ENCODE measurements at regions not wholly inside any gene's neighbourhood (a gene's known extent, or its start where the extent isn't known, plus 50 kb on each side); places are given as distances from the start of the nearest gene placed in this dataset.

DNA sequence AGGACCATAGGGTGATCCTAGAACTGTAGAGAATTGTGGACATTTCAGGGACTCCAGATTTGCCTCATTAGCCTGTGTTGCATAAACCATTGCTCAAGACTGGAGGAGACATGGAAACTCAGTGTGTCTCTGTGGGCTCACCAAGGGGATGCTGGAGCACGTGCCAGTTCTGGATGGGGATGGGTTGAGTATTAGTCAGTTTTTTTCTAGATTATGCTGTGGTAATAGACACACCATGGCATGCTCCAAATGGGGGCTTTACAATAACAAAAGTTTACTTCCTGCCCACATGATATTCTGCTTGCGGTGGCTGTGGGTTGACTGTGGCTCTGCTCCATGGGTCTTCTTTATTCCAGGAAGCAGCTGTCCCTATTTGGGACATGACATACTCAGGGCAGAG is 125.4 kb downstream of the FOXD2 start:
- H2AFZ ChIP-seq (ENCODE audit: low read length), result no peak overlapping the region
- POLR2A ChIA-PET (ENCODE audit: unreplicated experiment), result no interaction called here
- no peak overlapping the region for H3K27ac ChIP-seq (ENCODE audit: low read length)
- no peaks in the 10 kb centered on the region for H4K20me1 ChIP-seq (ENCODE audit: low read length)
- H3K36me3 ChIP-seq (ENCODE audit: low read depth, low read length), result no peaks in the 10 kb centered on the region
- no peak overlapping the region for H3K4me2 ChIP-seq (ENCODE audit: low read length)
- no peaks in the 10 kb centered on the region for H3K9me2 ChIP-seq (replicated peaks; ENCODE audit: low read length)
- CTCF ChIA-PET, result no interaction called here
- DNase-seq, result no peak
- no peaks in the 10 kb centered on the region for H3K27me3 ChIP-seq (ENCODE audit: low read length)
- no peak overlapping the region for H3K9ac ChIP-seq (ENCODE audit: low read length)
- H3K4me1 ChIP-seq (ENCODE audit: insufficient read depth, low read length), result peaks cover 24% of the 10 kb centered on the region
- TF ChIP-seq, protein P1, sequence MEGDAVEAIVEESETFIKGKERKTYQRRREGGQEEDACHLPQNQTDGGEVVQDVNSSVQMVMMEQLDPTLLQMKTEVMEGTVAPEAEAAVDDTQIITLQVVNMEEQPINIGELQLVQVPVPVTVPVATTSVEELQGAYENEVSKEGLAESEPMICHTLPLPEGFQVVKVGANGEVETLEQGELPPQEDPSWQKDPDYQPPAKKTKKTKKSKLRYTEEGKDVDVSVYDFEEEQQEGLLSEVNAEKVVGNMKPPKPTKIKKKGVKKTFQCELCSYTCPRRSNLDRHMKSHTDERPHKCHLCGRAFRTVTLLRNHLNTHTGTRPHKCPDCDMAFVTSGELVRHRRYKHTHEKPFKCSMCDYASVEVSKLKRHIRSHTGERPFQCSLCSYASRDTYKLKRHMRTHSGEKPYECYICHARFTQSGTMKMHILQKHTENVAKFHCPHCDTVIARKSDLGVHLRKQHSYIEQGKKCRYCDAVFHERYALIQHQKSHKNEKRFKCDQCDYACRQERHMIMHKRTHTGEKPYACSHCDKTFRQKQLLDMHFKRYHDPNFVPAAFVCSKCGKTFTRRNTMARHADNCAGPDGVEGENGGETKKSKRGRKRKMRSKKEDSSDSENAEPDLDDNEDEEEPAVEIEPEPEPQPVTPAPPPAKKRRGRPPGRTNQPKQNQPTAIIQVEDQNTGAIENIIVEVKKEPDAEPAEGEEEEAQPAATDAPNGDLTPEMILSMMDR (conservative IDR thresholded peaks at IDR 0.05; ENCODE audit: low read depth, low read length), result no peak
- TF ChIP-seq EZH2phosphoT487 (IDR thresholded peaks at IDR 0.05; ENCODE audit: borderline replicate concordance, low read length), result no peak
- no peak for TF ChIP-seq EZH2 (IDR thresholded peaks at IDR 0.05; ENCODE audit: low read length, unreplicated experiment)
- intact Hi-C loops (cut with micrococcal nuclease), result loop anchor here (10.0 kb wide), 1 partner anchor 128 kb away; the partner anchor contains the start of gene FOXD2
- BruUV-seq (replicated peaks), result no TSS peak
- H3K79me2 ChIP-seq (ENCODE audit: low read length), result no peaks in the 10 kb centered on the region
- no peak overlapping the region for H3K4me3 ChIP-seq (ENCODE audit: low read length)
- no peaks in the 10 kb centered on the region for H3K9me3 ChIP-seq (ENCODE audit: low read length)
- H3F3A ChIP-seq (ENCODE audit: low read length, unreplicated experiment), result no peaks in the 10 kb centered on the region
- no peak for ATAC-seq

DNA sequence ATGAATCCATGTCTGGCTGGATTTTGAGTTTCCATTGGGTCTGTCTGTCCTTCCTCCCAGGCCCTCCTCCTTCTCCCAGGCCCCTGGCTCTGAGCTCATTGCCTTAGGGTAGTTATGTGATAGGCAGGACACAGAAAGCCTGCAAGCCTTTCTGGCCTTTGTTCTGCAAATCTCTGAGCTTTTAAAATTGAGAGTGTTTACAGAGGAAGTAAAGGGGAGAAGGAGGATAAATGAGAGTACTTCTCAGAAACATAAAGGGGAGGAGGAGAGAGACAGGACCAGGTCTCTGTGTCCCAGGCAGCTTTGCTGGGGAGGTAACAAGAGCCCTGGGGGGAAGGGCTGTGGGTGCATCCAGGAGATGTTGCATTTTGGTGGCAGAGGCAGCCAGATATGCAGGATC is 126.7 kb downstream of the FOXD2 start:
- BruUV-seq (replicated peaks), result no TSS peak
- no peak for DNase-seq
- peaks cover 17% of the 10 kb centered on the region for H3K4me1 ChIP-seq (ENCODE audit: insufficient read depth, low read length)
- ChIA-PET CTCF (no interaction called here), POLR2A (ENCODE audit: unreplicated experiment) (no interaction called here)
- no peak overlapping the region for H2AFZ ChIP-seq (ENCODE audit: low read length)
- no peaks in the 10 kb centered on the region for H3K79me2 ChIP-seq (ENCODE audit: low read length)
- intact Hi-C loops (cut with micrococcal nuclease), result loop anchor here (10.0 kb wide), 1 partner anchor 130 kb away; the partner anchor contains the start of gene FOXD2
- no peaks in the 10 kb centered on the region for H3K9me3 ChIP-seq (ENCODE audit: low read length)
- no peaks in the 10 kb centered on the region for H4K20me1 ChIP-seq (ENCODE audit: low read length)
- no peaks in the 10 kb centered on the region for H3F3A ChIP-seq (ENCODE audit: low read length, unreplicated experiment)
- TF ChIP-seq, protein P1 (conservative IDR thresholded peaks at IDR 0.05; ENCODE audit: low read depth, low read length), result no peak
- TF ChIP-seq EZH2 (IDR thresholded peaks at IDR 0.05; ENCODE audit: low read length, unreplicated experiment) (no peak), EZH2phosphoT487 (IDR thresholded peaks at IDR 0.05; ENCODE audit: borderline replicate concordance, low read length) (no peak)
- no peak overlapping the region for H3K27ac ChIP-seq (ENCODE audit: low read length)
- H3K36me3 ChIP-seq (ENCODE audit: low read depth, low read length), result no peaks in the 10 kb centered on the region
- no peak overlapping the region for H3K4me2 ChIP-seq (ENCODE audit: low read length)
- H3K9me2 ChIP-seq (replicated peaks; ENCODE audit: low read length), result no peaks in the 10 kb centered on the region
- no peaks in the 10 kb centered on the region for H3K27me3 ChIP-seq (ENCODE audit: low read length)
- H3K4me3 ChIP-seq (ENCODE audit: low read length), result no peak overlapping the region
- ATAC-seq, result no peak
- no peak overlapping the region for H3K9ac ChIP-seq (ENCODE audit: low read length)

GRCh38 chr1:47565092-47565491 is 127.2 kb downstream of the FOXD2 start:
- intact Hi-C loops (cut with micrococcal nuclease), result loop anchor here (10.0 kb wide), 1 partner anchor 130 kb away; the partner anchor contains the start of gene FOXD2

More at GRCh38 chr1:47565092-47565491, 127.2 kb downstream of the FOXD2 start:
- H2AFZ ChIP-seq (ENCODE audit: low read length), result no peak overlapping the region
- H3K4me2 ChIP-seq (ENCODE audit: low read length), result no peak overlapping the region
- H3K27me3 ChIP-seq (ENCODE audit: low read length), result no peaks in the 10 kb centered on the region
- no peaks in the 10 kb centered on the region for H4K20me1 ChIP-seq (ENCODE audit: low read length)
- TF ChIP-seq EZH2phosphoT487 (IDR thresholded peaks at IDR 0.05; ENCODE audit: borderline replicate concordance, low read length) (no peak), EZH2 (IDR thresholded peaks at IDR 0.05; ENCODE audit: low read length, unreplicated experiment) (no peak)
- TF ChIP-seq, protein P1 (conservative IDR thresholded peaks at IDR 0.05; ENCODE audit: low read depth, low read length), result no peak
- H3K36me3 ChIP-seq (ENCODE audit: low read depth, low read length), result no peaks in the 10 kb centered on the region
- no peak overlapping the region for H3K27ac ChIP-seq (ENCODE audit: low read length)
- ChIA-PET POLR2A (ENCODE audit: unreplicated experiment) (no interaction called here), CTCF (no interaction called here)
- no peak overlapping the region for H3K4me3 ChIP-seq (ENCODE audit: low read length)
- H3K79me2 ChIP-seq (ENCODE audit: low read length), result no peaks in the 10 kb centered on the region
- no peaks in the 10 kb centered on the region for H3F3A ChIP-seq (ENCODE audit: low read length, unreplicated experiment)
- BruUV-seq (replicated peaks), result no TSS peak
- no peak overlapping the region for H3K9ac ChIP-seq (ENCODE audit: low read length)
- H3K9me2 ChIP-seq (replicated peaks; ENCODE audit: low read length), result no peaks in the 10 kb centered on the region
- DNase-seq, result no peak
- no peak for ATAC-seq
- no peaks in the 10 kb centered on the region for H3K9me3 ChIP-seq (ENCODE audit: low read length)
- H3K4me1 ChIP-seq (ENCODE audit: insufficient read depth, low read length), result peaks cover 20% of the 10 kb centered on the region
